Nephron progenitor cell (in vitro differentiated cells): ENCODE measurements at regions not wholly inside any gene's neighbourhood (a gene's known extent, or its start where the extent isn't known, plus 50 kb on each side); places are given as distances from the start of the nearest gene placed in this dataset.
"Not testable (repeated sequence)": the region's sequence is repeated elsewhere in the genome, so short reads cannot be mapped to it uniquely, and the experiment has no call there.

Source experiments
- DNase-seq: peaks from one replicate; pipeline ENCODE4 v3.0.0; 2021
- H3K27ac Mint-ChIP-seq: 2 replicates; pipeline ENCODE4 v1.8.0; 2021; ENCODE audit warnings: mild to moderate bottlenecking, moderate library complexity, mixed read lengths
- H3K27me3 Mint-ChIP-seq: 2 replicates; pipeline ENCODE4 v1.8.0; 2021; ENCODE audit warnings: mild to moderate bottlenecking, low read depth, mixed read lengths; ENCODE audit not compliant: poor library complexity
- H3K36me3 Mint-ChIP-seq: 2 replicates; pipeline ENCODE4 v1.8.0; 2021; ENCODE audit warnings: low read depth, mixed read lengths
- H3K4me1 Mint-ChIP-seq: 2 replicates; pipeline ENCODE4 v1.8.0; 2021; ENCODE audit warnings: mixed read lengths
- H3K4me3 Mint-ChIP-seq: 2 replicates; pipeline ENCODE4 v1.8.0; 2021; ENCODE audit warnings: mild to moderate bottlenecking, moderate library complexity, mixed read lengths
- H3K9me3 Mint-ChIP-seq: 2 replicates; pipeline ENCODE4 v1.8.0; 2021; ENCODE audit warnings: mild to moderate bottlenecking, moderate library complexity, mixed read lengths
- CTCF ChIP-seq: fragments of 200-600 bp; sonication (generic); IDR thresholded peaks from 2 replicates; pipeline ENCODE4 v1.5.0; 2021; ENCODE audit warnings: antibody characterized with exemption

- TF ChIP-seq CTCF = no peak
- no peak overlapping the region for H3K4me3 Mint-ChIP-seq
- DNase-seq = peak; percentile 13
- no peaks in the 10 kb centered on the region for H3K27me3 Mint-ChIP-seq
- H3K36me3 Mint-ChIP-seq = no peaks in the 10 kb centered on the region
- peaks cover 7% of the 10 kb centered on the region for H3K4me1 Mint-ChIP-seq
- no peaks in the 10 kb centered on the region for H3K9me3 Mint-ChIP-seq
- no peak overlapping the region for H3K27ac Mint-ChIP-seq
Observed at GRCh38 chr18:30446605-30447004, 595.9 kb downstream of the DSC3 start.

- Mint-ChIP-seq H3K36me3 (no peaks in the 10 kb centered on the region), H3K4me3 (no peak overlapping the region), H3K4me1 (peaks cover 7% of the 10 kb centered on the region), H3K9me3 (no peaks in the 10 kb centered on the region), H3K27me3 (no peaks in the 10 kb centered on the region), H3K27ac (no peak overlapping the region)
- DNase-seq = no peak
- TF ChIP-seq CTCF = no peak
Observed at GRCh38 chr18:30444544-30444943, 598.0 kb downstream of the DSC3 start.

- H3K27ac Mint-ChIP-seq = no peak overlapping the region
Observed at GRCh38 chr18:30440351-30440750, 602.2 kb downstream of the DSC3 start.

GRCh38 chr18:30439174-30439573, 603.4 kb downstream of the DSC3 start:
- Mint-ChIP-seq H3K36me3 (no peaks in the 10 kb centered on the region), H3K27ac (no peak overlapping the region), H3K27me3 (no peaks in the 10 kb centered on the region), H3K4me1 (peaks cover 8% of the 10 kb centered on the region), H3K4me3 (no peak overlapping the region), H3K9me3 (no peaks in the 10 kb centered on the region)
- no peak for TF ChIP-seq CTCF
- no peak for DNase-seq

More at GRCh38 chr18:30440351-30440750, 602.2 kb downstream of the DSC3 start:
- no peak for TF ChIP-seq CTCF
- Mint-ChIP-seq H3K27me3 (no peaks in the 10 kb centered on the region), H3K36me3 (no peaks in the 10 kb centered on the region), H3K4me3 (no peak overlapping the region), H3K4me1 (no peaks in the 10 kb centered on the region), H3K9me3 (no peaks in the 10 kb centered on the region)
- no peak for DNase-seq

- Mint-ChIP-seq H3K9me3 (no peaks in the 10 kb centered on the region), H3K27me3 (no peaks in the 10 kb centered on the region), H3K4me3 (no peak overlapping the region), H3K4me1 (peaks cover 8% of the 10 kb centered on the region), H3K27ac (no peak overlapping the region), H3K36me3 (no peaks in the 10 kb centered on the region)
- DNase-seq = no peak
- no peak for TF ChIP-seq CTCF
Observed at GRCh38 chr18:30432349-30432748, 610.2 kb downstream of the DSC3 start.

GRCh38 chr18:30419399-30419798, 623.1 kb downstream of the DSC3 start:
- H3K4me3 Mint-ChIP-seq, H3K4me1 Mint-ChIP-seq, DNase-seq, H3K36me3 Mint-ChIP-seq, H3K27ac Mint-ChIP-seq, H3K9me3 Mint-ChIP-seq, H3K27me3 Mint-ChIP-seq: not testable (repeated sequence)
